Panc1 (cell line): ENCODE measurements at regions not wholly inside any gene's neighbourhood (a gene's known extent, or its start where the extent isn't known, plus 50 kb on each side); places are given as distances from the start of the nearest gene placed in this dataset.

Experiments used
- ATAC-seq: fragments of 200-7000 bp; cut with Tn5 transposase; 2 replicates; pipeline ENCODE4 v1.9.1; 2020; ENCODE audit warnings: mild to moderate bottlenecking, moderate library complexity
- BruUV-seq: library from RNA; stranded (reverse); fragments of 400-500 nt; replicated peaks from 2 replicates; lab custom pipeline; 2021; lab: Mats Ljungman, UMichigan
- CTCF ChIA-PET: fragments of 300-600 bp; sonication (Branson Sonifier 250); formaldehyde crosslinking; loops from one replicate; lab custom pipeline; 2022; ENCODE audit warnings: antibody characterized with exemption; lab: Charles Lee
- POLR2A ChIA-PET: fragments of 300-600 bp; sonication (Branson Sonifier 250); formaldehyde crosslinking; loops from one replicate; lab custom pipeline; 2022; ENCODE audit warnings: antibody characterized with exemption; lab: Charles Lee
- DNase-seq: peaks from one replicate; pipeline ENCODE4 v3.0.0-alpha.2; 2010; ENCODE audit warnings: low read depth, low spot score
- H3K27ac ChIP-seq: 2 replicates; pipeline ENCODE4 v1.5.1; 2011; ENCODE audit warnings: mild to moderate bottlenecking, low read length, inconsistent platforms
- H3K27me3 ChIP-seq: fragments of 200-500 bp; sonication (Bioruptor generic); 2 replicates; pipeline ENCODE4 v1.6.0; 2014; ENCODE audit warnings: low read length, inconsistent platforms; ENCODE audit not compliant: control insufficient read depth, insufficient read depth
- H3K36me3 ChIP-seq: fragments of 200-500 bp; sonication (Bioruptor generic); 2 replicates; pipeline ENCODE4 v1.5.1; 2014; ENCODE audit warnings: inconsistent platforms, mild to moderate bottlenecking, low read length, moderate library complexity; ENCODE audit not compliant: control insufficient read depth, insufficient read depth
- H3K4me1 ChIP-seq: 2 replicates; pipeline ENCODE4 v1.5.1; 2011; ENCODE audit warnings: inconsistent platforms, mild to moderate bottlenecking, low read length, moderate library complexity; ENCODE audit not compliant: control insufficient read depth, insufficient read depth
- H3K4me3 ChIP-seq, 2 experiments: 2 replicates each; pipeline ENCODE4 v1.5.1; 2011 to 2012; ENCODE audit warnings: low read depth in 2 of 2, low read length in 2 of 2, mild to moderate bottlenecking in 2 of 2, inconsistent platforms in 1 of 2, moderate library complexity in 1 of 2
- H3K9me3 ChIP-seq: fragments of 200-500 bp; sonication (Bioruptor generic); 2 replicates; pipeline ENCODE4 v1.5.1; 2014; ENCODE audit warnings: low read depth, mild to moderate bottlenecking, inconsistent platforms, low read length, moderate library complexity; ENCODE audit not compliant: control insufficient read depth, insufficient read depth
- CTCF ChIP-seq: fragments of 450-650 bp; IDR thresholded peaks from 2 replicates; pipeline ENCODE4 v1.5.1; 2017; ENCODE audit warnings: mild to moderate bottlenecking
- POLR2AphosphoS5 ChIP-seq: IDR thresholded peaks from 2 replicates; pipeline ENCODE4 v1.6.1; 2012; ENCODE audit warnings: mild to moderate bottlenecking, low read depth, low read length, moderate library complexity
- REST ChIP-seq, 2 experiments: IDR thresholded peaks; 2 replicates each; pipeline ENCODE4 v1.6.1; 2011 to 2012; ENCODE audit warnings: low read depth in 2 of 2, control low read depth in 1 of 2, low read length in 1 of 2, mild to moderate bottlenecking in 1 of 2, moderate library complexity in 1 of 2; ENCODE audit not compliant: insufficient read depth in 1 of 2
- SIN3A ChIP-seq: IDR thresholded peaks from 2 replicates; pipeline ENCODE4 v1.6.1; 2012; ENCODE audit warnings: low read depth, mild to moderate bottlenecking, low read length, moderate library complexity, borderline replicate concordance; ENCODE audit not compliant: insufficient read depth
- TCF7L2 ChIP-seq: IDR thresholded peaks from 2 replicates; pipeline ENCODE4 v1.6.1; 2011; ENCODE audit warnings: mild to moderate bottlenecking, low read depth, low read length, inconsistent platforms
- in situ Hi-C: cut with HindIII; loops from 2 replicates; pipeline ENCODE4 v1.10.0; 2016; ENCODE audit warnings: low sequenced_read_pairs, low pct_unique_long_range_greater_than_20kb
- intact Hi-C: fragments of 100-400 bp; cut with micrococcal nuclease; formaldehyde crosslinking; loops from one replicate; pipeline ENCODE4 v1.10.0; 2022; ENCODE audit not compliant: unreplicated experiment

GRCh38 chr10:2680821-2681220 lies 386.5 kb upstream of the PFKP start:
- intact Hi-C loops = no loop called here
- CTCF ChIA-PET = no interaction called here
- in situ Hi-C loops = no loop called here

GRCh38 chr10:2679646-2680045 lies 387.7 kb upstream of the PFKP start:
- Histone ChIP-seq H3K4me3 (no peak overlapping the region), H3K27ac (no peak overlapping the region), H3K9me3 (no peaks in the 10 kb centered on the region), H3K36me3 (no peaks in the 10 kb centered on the region), H3K27me3 (no peaks in the 10 kb centered on the region), H3K4me1 (no peaks in the 10 kb centered on the region)
- CTCF ChIA-PET = no interaction called here
- intact Hi-C loops (no loop called here), in situ Hi-C loops (no loop called here)
- POLR2A ChIA-PET = no interaction called here
- TF ChIP-seq REST (IDR thresholded peaks at IDR 0.05; ENCODE audit: insufficient read depth in 1 of 2, low read depth in 2 of 2, low read length in 1 of 2) (no peak), SIN3A (no peak), POLR2AphosphoS5 (no peak), CTCF (no peak), TCF7L2 (no peak)
- no peak for ATAC-seq
- DNase-seq = no peak
- BruUV-seq = no TSS peak

More at GRCh38 chr10:2680821-2681220, 386.5 kb upstream of the PFKP start:
- POLR2A ChIA-PET = no interaction called here
- Histone ChIP-seq H3K27me3 (no peaks in the 10 kb centered on the region), H3K27ac (no peak overlapping the region), H3K9me3 (no peaks in the 10 kb centered on the region), H3K36me3 (no peaks in the 10 kb centered on the region), H3K4me3 (no peak overlapping the region), H3K4me1 (no peaks in the 10 kb centered on the region)
- ATAC-seq (no peak), DNase-seq (no peak)
- TF ChIP-seq POLR2AphosphoS5 (no peak), CTCF (no peak), REST (IDR thresholded peaks at IDR 0.05; ENCODE audit: insufficient read depth in 1 of 2, low read depth in 2 of 2, low read length in 1 of 2) (no peak), SIN3A (no peak), TCF7L2 (no peak)
- BruUV-seq = no TSS peak
